Parathyroid adenoma (tissue), 2 donors: ENCODE measurements at regions not wholly inside any gene's neighbourhood (a gene's known extent, or its start where the extent isn't known, plus 50 kb on each side); places are given as distances from the start of the nearest gene placed in this dataset.

Source experiments
- H2AFZ ChIP-seq: fragments of 300-600 bp; sonication (generic); one replicate; pipeline ENCODE4 v1.7.0; 2017; ENCODE audit warnings: antibody characterized with exemption, mild to moderate bottlenecking
- H3K27ac ChIP-seq: fragments of 300-600 bp; sonication (generic); one replicate; pipeline ENCODE4 v1.7.0; 2017
- H3K27me3 ChIP-seq: fragments of 300-600 bp; sonication (generic); one replicate; pipeline ENCODE4 v1.7.0; 2017; ENCODE audit warnings: low read length; ENCODE audit not compliant: control insufficient read depth, insufficient read depth
- H3K36me3 ChIP-seq: fragments of 300-600 bp; sonication (generic); one replicate; pipeline ENCODE4 v1.7.0; 2017; ENCODE audit warnings: low read length; ENCODE audit not compliant: control insufficient read depth, insufficient read depth
- H3K4me1 ChIP-seq: fragments of 300-600 bp; sonication (generic); one replicate; pipeline ENCODE4 v1.7.0; 2017; ENCODE audit warnings: control low read depth
- H3K4me2 ChIP-seq: fragments of 300-600 bp; sonication (generic); one replicate; pipeline ENCODE4 v1.7.0; 2017; ENCODE audit warnings: low read length
- H3K4me3 ChIP-seq: fragments of 300-600 bp; sonication (generic); one replicate; pipeline ENCODE4 v1.7.0; 2017; ENCODE audit warnings: low read depth, low read length
- H3K79me2 ChIP-seq: fragments of 300-600 bp; sonication (generic); one replicate; pipeline ENCODE4 v1.7.0; 2017; ENCODE audit warnings: control low read depth
- H3K9ac ChIP-seq: fragments of 300-600 bp; sonication (generic); one replicate; pipeline ENCODE4 v1.7.0; 2017; ENCODE audit warnings: mild to moderate bottlenecking
- H3K9me3 ChIP-seq: fragments of 300-600 bp; sonication (generic); one replicate; pipeline ENCODE4 v1.7.0; 2017; ENCODE audit warnings: low read length; ENCODE audit not compliant: control insufficient read depth
- TF ChIP-seq, protein P1 (sequence below): fragments of 300-600 bp; sonication (generic); IDR thresholded peaks from one replicate; pipeline ENCODE4 v1.7.0; 2017; ENCODE audit warnings: antibody characterized with exemption, mild to moderate bottlenecking
- donor health status: primary hyperparathyroidism.

DNA sequence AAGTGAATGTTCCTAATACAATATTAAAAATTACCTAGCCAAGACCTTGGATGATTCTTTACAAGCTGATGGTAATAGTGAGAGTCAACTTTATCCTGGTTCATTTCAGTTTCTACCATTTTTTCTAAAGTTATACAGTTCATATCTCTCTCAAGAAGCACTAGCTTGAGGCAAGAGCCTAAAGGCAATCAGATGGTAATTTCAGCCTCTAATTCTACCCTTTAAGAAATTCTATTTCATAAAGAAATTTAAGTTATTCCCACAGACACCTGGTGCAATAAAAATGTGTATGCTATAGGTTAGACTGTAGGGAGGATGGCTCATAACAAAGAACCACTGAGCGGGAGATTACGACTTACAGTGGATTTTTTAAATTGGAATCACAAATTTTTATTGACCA is 984.2 kb upstream of the ADGRL3 start:
- Histone ChIP-seq H3K27me3 (no peaks in the 10 kb centered on the region), H3K36me3 (no peaks in the 10 kb centered on the region), H3K79me2 (no peaks in the 10 kb centered on the region), H3K4me2 (no peak overlapping the region), H3K4me3 (no peak overlapping the region), H3K9me3 (no peaks in the 10 kb centered on the region), H2AFZ (no peak overlapping the region), H3K4me1 (no peaks in the 10 kb centered on the region), H3K9ac (no peak overlapping the region), H3K27ac (no peak overlapping the region)
- TF ChIP-seq, protein P1, sequence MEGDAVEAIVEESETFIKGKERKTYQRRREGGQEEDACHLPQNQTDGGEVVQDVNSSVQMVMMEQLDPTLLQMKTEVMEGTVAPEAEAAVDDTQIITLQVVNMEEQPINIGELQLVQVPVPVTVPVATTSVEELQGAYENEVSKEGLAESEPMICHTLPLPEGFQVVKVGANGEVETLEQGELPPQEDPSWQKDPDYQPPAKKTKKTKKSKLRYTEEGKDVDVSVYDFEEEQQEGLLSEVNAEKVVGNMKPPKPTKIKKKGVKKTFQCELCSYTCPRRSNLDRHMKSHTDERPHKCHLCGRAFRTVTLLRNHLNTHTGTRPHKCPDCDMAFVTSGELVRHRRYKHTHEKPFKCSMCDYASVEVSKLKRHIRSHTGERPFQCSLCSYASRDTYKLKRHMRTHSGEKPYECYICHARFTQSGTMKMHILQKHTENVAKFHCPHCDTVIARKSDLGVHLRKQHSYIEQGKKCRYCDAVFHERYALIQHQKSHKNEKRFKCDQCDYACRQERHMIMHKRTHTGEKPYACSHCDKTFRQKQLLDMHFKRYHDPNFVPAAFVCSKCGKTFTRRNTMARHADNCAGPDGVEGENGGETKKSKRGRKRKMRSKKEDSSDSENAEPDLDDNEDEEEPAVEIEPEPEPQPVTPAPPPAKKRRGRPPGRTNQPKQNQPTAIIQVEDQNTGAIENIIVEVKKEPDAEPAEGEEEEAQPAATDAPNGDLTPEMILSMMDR = no peak

DNA sequence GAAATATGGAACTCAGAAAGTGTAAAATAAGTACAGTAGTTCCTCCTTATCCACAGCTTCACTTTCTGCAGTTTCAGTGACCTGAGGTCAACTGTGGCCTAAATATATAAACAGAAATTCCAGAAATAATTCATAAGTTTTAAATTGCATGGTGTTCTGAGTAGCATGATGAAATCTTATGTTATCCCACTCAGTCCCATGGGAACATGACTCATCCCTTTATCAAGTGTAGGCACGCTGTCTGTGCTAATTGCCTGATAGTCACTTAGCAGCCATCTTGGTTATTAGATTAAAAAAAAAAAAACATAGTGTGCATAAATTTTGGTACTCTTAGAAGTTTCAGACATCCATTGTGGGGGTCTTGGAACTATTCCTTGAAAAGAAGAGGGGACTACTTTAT is 983.4 kb upstream of the ADGRL3 start:
- Histone ChIP-seq H2AFZ (no peak overlapping the region), H3K9ac (no peak overlapping the region), H3K27me3 (no peaks in the 10 kb centered on the region), H3K4me2 (no peak overlapping the region), H3K79me2 (no peaks in the 10 kb centered on the region), H3K27ac (no peak overlapping the region), H3K4me3 (no peak overlapping the region), H3K9me3 (no peaks in the 10 kb centered on the region), H3K36me3 (no peaks in the 10 kb centered on the region), H3K4me1 (no peaks in the 10 kb centered on the region)
- TF ChIP-seq, protein P1 = no peak

DNA sequence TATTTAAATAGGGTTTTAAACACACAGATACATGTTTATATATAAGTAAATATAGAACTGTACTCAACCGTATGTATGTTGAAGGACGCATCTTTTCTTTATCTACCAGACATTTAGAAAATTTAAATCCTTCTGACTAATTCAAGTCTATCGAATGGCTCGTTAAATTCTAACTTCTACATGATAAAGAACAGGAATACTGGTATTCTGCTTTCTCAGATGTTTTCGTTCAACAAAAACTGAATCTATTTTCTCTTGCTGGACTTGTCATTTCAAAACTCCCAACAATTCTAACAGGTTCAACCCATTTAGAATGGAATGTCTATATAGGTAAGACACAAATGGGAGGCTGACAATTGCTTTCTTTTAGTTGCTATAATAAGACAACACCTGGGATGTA is 978.3 kb upstream of the ADGRL3 start:
- H3K27ac ChIP-seq = no peak overlapping the region
- TF ChIP-seq, protein P1 = no peak
- no peaks in the 10 kb centered on the region for H3K9me3 ChIP-seq
- no peaks in the 10 kb centered on the region for H3K4me1 ChIP-seq
- H3K4me3 ChIP-seq = no peak overlapping the region
- no peaks in the 10 kb centered on the region for H3K79me2 ChIP-seq
- H3K27me3 ChIP-seq = no peaks in the 10 kb centered on the region
- H2AFZ ChIP-seq = no peak overlapping the region
- no peak overlapping the region for H3K9ac ChIP-seq
- no peaks in the 10 kb centered on the region for H3K36me3 ChIP-seq
- no peak overlapping the region for H3K4me2 ChIP-seq

DNA sequence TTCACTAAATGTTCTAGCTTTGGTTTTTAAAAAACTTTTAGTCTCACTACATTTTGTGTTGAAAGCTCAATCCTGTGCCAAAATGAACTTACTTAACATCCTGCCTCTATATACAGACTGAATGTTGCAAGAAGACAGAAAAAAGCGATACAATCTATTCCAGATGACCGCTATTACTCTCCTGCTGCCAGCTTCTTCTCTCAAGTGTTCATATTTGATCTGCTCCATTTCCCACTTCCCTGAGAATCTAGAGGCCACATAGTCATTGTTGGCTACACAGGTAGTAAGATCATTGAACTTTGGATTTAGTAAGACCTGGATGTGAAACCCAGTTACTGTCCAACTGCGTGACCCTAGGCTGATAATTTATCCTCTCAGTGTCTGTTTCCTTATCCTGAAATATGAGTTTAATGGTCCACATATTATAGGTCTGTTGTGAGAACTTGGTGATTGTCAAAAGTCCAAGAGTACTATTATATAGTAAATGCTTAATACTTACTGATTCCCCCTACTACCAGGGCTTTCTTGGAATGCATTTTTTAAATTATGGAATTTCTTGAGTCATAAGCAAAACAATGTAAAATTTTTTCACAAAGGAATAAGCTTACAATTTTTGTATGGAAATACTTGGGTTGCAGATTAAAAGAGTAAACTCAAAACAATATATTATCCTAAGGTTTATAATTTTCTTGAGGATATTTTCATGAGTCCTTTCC is 976.8 kb upstream of the ADGRL3 start:
- no peak overlapping the region for H3K27ac ChIP-seq
- H3K27me3 ChIP-seq = no peaks in the 10 kb centered on the region
- no peaks in the 10 kb centered on the region for H3K9me3 ChIP-seq
- H3K4me3 ChIP-seq = no peak overlapping the region
- TF ChIP-seq, protein P1 = no peak
- H3K79me2 ChIP-seq = no peaks in the 10 kb centered on the region
- H2AFZ ChIP-seq = no peak overlapping the region
- no peak overlapping the region for H3K9ac ChIP-seq
- no peak overlapping the region for H3K4me2 ChIP-seq
- no peaks in the 10 kb centered on the region for H3K36me3 ChIP-seq
- no peaks in the 10 kb centered on the region for H3K4me1 ChIP-seq

DNA sequence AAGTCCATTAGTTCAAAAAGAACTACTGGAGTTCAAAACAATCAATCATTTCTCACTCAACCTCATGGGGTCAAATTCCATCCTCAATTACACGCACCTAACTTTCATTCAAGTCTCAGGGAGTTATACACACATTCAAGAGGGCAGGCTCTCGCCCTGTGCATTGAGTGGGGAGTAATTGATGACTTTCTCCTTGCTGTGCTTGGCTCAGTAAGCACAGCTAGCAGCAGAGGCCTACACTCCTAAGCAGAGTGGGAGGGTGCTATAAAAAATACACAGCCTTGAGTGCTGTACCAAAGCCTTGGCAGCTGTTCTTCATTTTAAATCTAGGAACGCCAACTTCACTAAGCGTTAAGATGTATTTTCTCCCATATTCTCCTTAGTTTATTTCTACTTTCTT is 958.3 kb upstream of the ADGRL3 start:
- TF ChIP-seq, protein P1 = no peak
- Histone ChIP-seq H3K27ac (no peak overlapping the region), H3K9ac (no peak overlapping the region), H3K27me3 (no peaks in the 10 kb centered on the region), H3K4me2 (no peak overlapping the region), H3K4me1 (no peaks in the 10 kb centered on the region), H3K79me2 (no peaks in the 10 kb centered on the region), H2AFZ (no peak overlapping the region), H3K4me3 (no peak overlapping the region), H3K9me3 (no peaks in the 10 kb centered on the region), H3K36me3 (no peaks in the 10 kb centered on the region)
